Stimulated activated CD8-positive, alpha-beta memory T cell treated with anti-CD3 and anti-CD28 coated beads, Interleukin-12 subunit alpha, Interleukin-12 subunit beta, amount 100 ng/mL, for 24 hours (primary cell): ENCODE measurements at regions not wholly inside any gene's neighbourhood (a gene's known extent, or its start where the extent isn't known, plus 50 kb on each side); places are given as distances from the start of the nearest gene placed in this dataset.
"Not testable (repeated sequence)": the region's sequence is repeated elsewhere in the genome, so short reads cannot be mapped to it uniquely, and the experiment has no call there.

Source experiments
- DNase-seq: peaks from one replicate; pipeline ENCODE4 v3.0.0-alpha.2; 2020; ENCODE audit errors: extremely low read depth

GRCh38 chr16:51853586-51853985 lies 693.4 kb downstream of the TOX3 start:
- DNase-seq, result no peak

- DNase-seq, result no peak
Measured at GRCh38 chr16:51852892-51853291, 694.1 kb downstream of the TOX3 start.

- DNase-seq, result no peak
Measured at GRCh38 chr16:51851111-51851510, 695.8 kb downstream of the TOX3 start.

GRCh38 chr16:51849715-51850114 lies 697.2 kb downstream of the TOX3 start:
- no peak for DNase-seq

- no peak for DNase-seq
Measured at GRCh38 chr16:51845586-51846305, 694.7 kb upstream of the SALL1 start.

- no peak for DNase-seq
Measured at GRCh38 chr16:51839727-51840462, 688.8 kb upstream of the SALL1 start.

GRCh38 chr16:51834794-51835193 lies 683.7 kb upstream of the SALL1 start:
- no peak for DNase-seq

- DNase-seq, result no peak
Measured at GRCh38 chr16:51834133-51834532, 683.1 kb upstream of the SALL1 start.

GRCh38 chr16:51831595-51832367 lies 680.7 kb upstream of the SALL1 start:
- DNase-seq, result no peak

- not testable (repeated sequence) for DNase-seq
Measured at GRCh38 chr16:51831034-51831433, 680.0 kb upstream of the SALL1 start.

- DNase-seq, result no peak
Measured at GRCh38 chr16:51825779-51826178, 674.7 kb upstream of the SALL1 start.

- no peak for DNase-seq
Measured at GRCh38 chr16:51822471-51822870, 671.4 kb upstream of the SALL1 start.

- DNase-seq, result no peak
Measured at GRCh38 chr16:51821527-51821926, 670.5 kb upstream of the SALL1 start.

- no peak for DNase-seq
Measured at GRCh38 chr16:51820176-51820575, 669.1 kb upstream of the SALL1 start.

- DNase-seq, result no peak
Measured at GRCh38 chr16:51818342-51818944, 667.4 kb upstream of the SALL1 start.

- no peak for DNase-seq
Measured at GRCh38 chr16:51816929-51817328, 665.9 kb upstream of the SALL1 start.

GRCh38 chr16:51815523-51815922 lies 664.5 kb upstream of the SALL1 start:
- DNase-seq, result no peak

GRCh38 chr16:51814617-51815016 lies 663.5 kb upstream of the SALL1 start:
- no peak for DNase-seq

- no peak for DNase-seq
Measured at GRCh38 chr16:51813609-51814008, 662.5 kb upstream of the SALL1 start.

GRCh38 chr16:51812945-51813344 lies 661.9 kb upstream of the SALL1 start:
- DNase-seq, result no peak

- no peak for DNase-seq
Measured at GRCh38 chr16:51807551-51807950, 656.5 kb upstream of the SALL1 start.

GRCh38 chr16:51801635-51802034 lies 650.6 kb upstream of the SALL1 start:
- no peak for DNase-seq
